ENCODE measurements at regions not wholly inside any gene's neighbourhood (a gene's known extent, or its start where the extent isn't known, plus 50 kb on each side); places are given as distances from the start of the nearest gene placed in this dataset.

- Histone ChIP-seq H3K27me3 (no peaks in the 10 kb centered on the region), H3K4me3 (no peak overlapping the region), H3K9me3 (no peaks in the 10 kb centered on the region), H3K4me1 (no peaks in the 10 kb centered on the region), H3K27ac (no peak overlapping the region), H3K36me3 (no peaks in the 10 kb centered on the region)
- in situ Hi-C loops (cut with MboI; ENCODE audit: low sequenced_read_pairs in 4 of 4) (no loop called here), intact Hi-C loops (cut with DNase I; ENCODE audit: low total_unique reads) (no loop called here)
- no peak for TF ChIP-seq POLR2A (IDR thresholded peaks at IDR 0.05)
- TF ChIP-seq, protein P1, sequence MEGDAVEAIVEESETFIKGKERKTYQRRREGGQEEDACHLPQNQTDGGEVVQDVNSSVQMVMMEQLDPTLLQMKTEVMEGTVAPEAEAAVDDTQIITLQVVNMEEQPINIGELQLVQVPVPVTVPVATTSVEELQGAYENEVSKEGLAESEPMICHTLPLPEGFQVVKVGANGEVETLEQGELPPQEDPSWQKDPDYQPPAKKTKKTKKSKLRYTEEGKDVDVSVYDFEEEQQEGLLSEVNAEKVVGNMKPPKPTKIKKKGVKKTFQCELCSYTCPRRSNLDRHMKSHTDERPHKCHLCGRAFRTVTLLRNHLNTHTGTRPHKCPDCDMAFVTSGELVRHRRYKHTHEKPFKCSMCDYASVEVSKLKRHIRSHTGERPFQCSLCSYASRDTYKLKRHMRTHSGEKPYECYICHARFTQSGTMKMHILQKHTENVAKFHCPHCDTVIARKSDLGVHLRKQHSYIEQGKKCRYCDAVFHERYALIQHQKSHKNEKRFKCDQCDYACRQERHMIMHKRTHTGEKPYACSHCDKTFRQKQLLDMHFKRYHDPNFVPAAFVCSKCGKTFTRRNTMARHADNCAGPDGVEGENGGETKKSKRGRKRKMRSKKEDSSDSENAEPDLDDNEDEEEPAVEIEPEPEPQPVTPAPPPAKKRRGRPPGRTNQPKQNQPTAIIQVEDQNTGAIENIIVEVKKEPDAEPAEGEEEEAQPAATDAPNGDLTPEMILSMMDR (IDR thresholded peaks at IDR 0.05 in 4 of 5, conservative IDR thresholded peaks at IDR 0.05 in 1 of 5) = no peak
- DNase-seq (no peak), ATAC-seq (no peak)
Observed at GRCh38 chr4:137039370-137039769, 492.9 kb downstream of the PCDH18 start.

- Histone ChIP-seq H3K9me3 (no peaks in the 10 kb centered on the region), H3K36me3 (no peaks in the 10 kb centered on the region), H3K4me1 (no peaks in the 10 kb centered on the region), H3K27ac (no peak overlapping the region), H3K27me3 (no peaks in the 10 kb centered on the region), H3K4me3 (no peak overlapping the region)
- intact Hi-C loops (cut with DNase I; ENCODE audit: low total_unique reads) = no loop called here
- ATAC-seq = no peak
- no peak for DNase-seq
- TF ChIP-seq POLR2A (IDR thresholded peaks at IDR 0.05) = no peak
- TF ChIP-seq, protein P1 (IDR thresholded peaks at IDR 0.05 in 4 of 5, conservative IDR thresholded peaks at IDR 0.05 in 1 of 5) = no peak
- in situ Hi-C loops (cut with MboI; ENCODE audit: low sequenced_read_pairs in 4 of 4) = no loop called here
Observed at GRCh38 chr4:137032222-137032621, 500.1 kb downstream of the PCDH18 start.

- intact Hi-C loops (cut with DNase I; ENCODE audit: low total_unique reads) = no loop called here
- ATAC-seq = no peak
- Histone ChIP-seq H3K4me3 (no peak overlapping the region), H3K36me3 (no peaks in the 10 kb centered on the region), H3K4me1 (no peaks in the 10 kb centered on the region), H3K27ac (no peak overlapping the region), H3K9me3 (no peaks in the 10 kb centered on the region), H3K27me3 (no peaks in the 10 kb centered on the region)
- in situ Hi-C loops (cut with MboI; ENCODE audit: low sequenced_read_pairs in 4 of 4) = no loop called here
- DNase-seq = no peak
- TF ChIP-seq POLR2A (IDR thresholded peaks at IDR 0.05) = no peak
- TF ChIP-seq, protein P1 (IDR thresholded peaks at IDR 0.05 in 4 of 5, conservative IDR thresholded peaks at IDR 0.05 in 1 of 5) = no peak
Observed at GRCh38 chr4:137029026-137029425, 503.3 kb downstream of the PCDH18 start.

DNA sequence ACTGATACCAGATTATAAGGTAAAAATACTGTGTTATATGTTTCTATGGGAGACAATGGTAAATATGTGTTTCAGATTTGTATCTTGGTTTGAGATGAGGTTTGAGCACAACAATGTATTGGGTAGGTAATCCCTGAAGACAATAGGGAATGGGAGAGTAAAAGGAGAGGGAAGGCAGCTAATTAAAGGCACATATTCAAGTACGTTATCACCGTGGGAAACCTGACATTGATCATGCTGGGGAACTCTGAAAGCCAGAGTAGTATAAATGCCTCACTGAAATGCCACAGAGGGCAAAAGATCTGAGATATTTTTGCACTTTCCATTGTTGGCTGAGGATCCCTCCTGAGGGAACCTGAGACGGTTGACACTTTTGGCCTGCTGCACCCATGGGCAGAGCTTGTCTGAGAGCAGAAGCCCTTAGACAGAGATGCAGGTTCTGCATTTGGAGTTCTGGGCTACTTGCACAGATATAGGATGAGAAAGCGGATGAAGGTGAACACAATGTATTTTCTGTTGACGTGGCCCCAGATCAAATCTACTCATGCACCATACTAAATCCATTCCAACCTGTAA, 506.7 kb downstream of the PCDH18 start:
- no peaks in the 10 kb centered on the region for H3K36me3 ChIP-seq
- H3K4me1 ChIP-seq = no peaks in the 10 kb centered on the region
- no peak overlapping the region for H3K27ac ChIP-seq
- no peaks in the 10 kb centered on the region for H3K27me3 ChIP-seq
- no peak for ATAC-seq
- no peaks in the 10 kb centered on the region for H3K9me3 ChIP-seq
- intact Hi-C loops (cut with DNase I; ENCODE audit: low total_unique reads) = no loop called here
- in situ Hi-C loops (cut with MboI; ENCODE audit: low sequenced_read_pairs in 4 of 4) = no loop called here
- TF ChIP-seq, protein P1 (IDR thresholded peaks at IDR 0.05 in 4 of 5, conservative IDR thresholded peaks at IDR 0.05 in 1 of 5) = no peak
- no peak for TF ChIP-seq POLR2A (IDR thresholded peaks at IDR 0.05)
- H3K4me3 ChIP-seq = no peak overlapping the region
- DNase-seq = no peak
